HG02970 (cell line): ENCODE measurements at regions not wholly inside any gene's neighbourhood (a gene's known extent, or its start where the extent isn't known, plus 50 kb on each side); places are given as distances from the start of the nearest gene placed in this dataset.

Source experiments
- ATAC-seq: cut with Tn5 transposase; IDR thresholded peaks from one replicate; pipeline ENCODE4 v1.9.1; 2021; ENCODE audit warnings: mild to moderate bottlenecking, moderate library complexity, moderate number of reproducible peaks; ENCODE audit not compliant: unreplicated experiment, low FRiP score

- ATAC-seq, result no peak
Observed at GRCh38 chr11:42025121-42025803, 565.8 kb upstream of the LRRC4C start.

- ATAC-seq, result no peak
Observed at GRCh38 chr11:42034826-42035225, 575.4 kb upstream of the LRRC4C start.

- no peak for ATAC-seq
Observed at GRCh38 chr11:42036201-42036600, 576.7 kb upstream of the LRRC4C start.

GRCh38 chr11:42043312-42043711 is 583.9 kb upstream of the LRRC4C start:
- no peak for ATAC-seq

GRCh38 chr11:42047637-42048555 is 588.4 kb upstream of the LRRC4C start:
- ATAC-seq, result no peak

- no peak for ATAC-seq
Observed at GRCh38 chr11:42049186-42049585, 589.7 kb upstream of the LRRC4C start.

- ATAC-seq, result no peak
Observed at GRCh38 chr11:42049650-42050049, 590.2 kb upstream of the LRRC4C start.

GRCh38 chr11:42054351-42054900 is 595.0 kb upstream of the LRRC4C start:
- ATAC-seq, result no peak

- no peak for ATAC-seq
Observed at GRCh38 chr11:42055606-42056005, 596.2 kb upstream of the LRRC4C start.

- ATAC-seq, result no peak
Observed at GRCh38 chr11:42058794-42059193, 599.3 kb upstream of the LRRC4C start.

GRCh38 chr11:42065199-42065598 is 605.7 kb upstream of the LRRC4C start:
- no peak for ATAC-seq

- ATAC-seq, result no peak
Observed at GRCh38 chr11:42066113-42066512, 606.7 kb upstream of the LRRC4C start.

- no peak for ATAC-seq
Observed at GRCh38 chr11:42074306-42074705, 614.9 kb upstream of the LRRC4C start.

- ATAC-seq, result no peak
Observed at GRCh38 chr11:42075180-42075579, 615.7 kb upstream of the LRRC4C start.

- ATAC-seq, result no peak
Observed at GRCh38 chr11:42077794-42078193, 618.3 kb upstream of the LRRC4C start.

GRCh38 chr11:42085736-42086135 is 626.3 kb upstream of the LRRC4C start:
- no peak for ATAC-seq

GRCh38 chr11:42093541-42093940 is 634.1 kb upstream of the LRRC4C start:
- ATAC-seq, result no peak

GRCh38 chr11:42098075-42098474 is 638.6 kb upstream of the LRRC4C start:
- ATAC-seq, result no peak

GRCh38 chr11:42112866-42113265 is 653.4 kb upstream of the LRRC4C start:
- ATAC-seq, result no peak

- ATAC-seq, result no peak
Observed at GRCh38 chr11:42114927-42115326, 655.5 kb upstream of the LRRC4C start.

GRCh38 chr11:42138454-42138853 is 679.0 kb upstream of the LRRC4C start:
- ATAC-seq, result no peak
